Suprapubic skin (tissue), 4 donors: ENCODE measurements at regions not wholly inside any gene's neighbourhood (a gene's known extent, or its start where the extent isn't known, plus 50 kb on each side); places are given as distances from the start of the nearest gene placed in this dataset.

ENCODE experiments used
- EP300 ChIP-seq: sonication (generic); formaldehyde crosslinking; IDR thresholded peaks from one replicate; pipeline ENCODE4 v1.6.1; 2017; ENCODE audit warnings: antibody characterized with exemption
- POLR2AphosphoS5 ChIP-seq, 3 donors: sonication (generic); formaldehyde crosslinking; IDR thresholded peaks; one replicate each; pipeline ENCODE4 v1.6.1; 2017; ENCODE audit warnings: antibody characterized with exemption in 3 of 3
- TF ChIP-seq, protein P1 (sequence below), 2 donors: fragments of 200-600 bp in 1 of 2; fragments of 450-650 bp in 1 of 2; sonication (generic) in 1 of 2; IDR thresholded peaks; one replicate each; pipeline ENCODE4 v1.5.1; 2016 to 2019; ENCODE audit warnings: antibody characterized with exemption in 2 of 2, mild to moderate bottlenecking in 1 of 2, moderate library complexity in 1 of 2

DNA sequence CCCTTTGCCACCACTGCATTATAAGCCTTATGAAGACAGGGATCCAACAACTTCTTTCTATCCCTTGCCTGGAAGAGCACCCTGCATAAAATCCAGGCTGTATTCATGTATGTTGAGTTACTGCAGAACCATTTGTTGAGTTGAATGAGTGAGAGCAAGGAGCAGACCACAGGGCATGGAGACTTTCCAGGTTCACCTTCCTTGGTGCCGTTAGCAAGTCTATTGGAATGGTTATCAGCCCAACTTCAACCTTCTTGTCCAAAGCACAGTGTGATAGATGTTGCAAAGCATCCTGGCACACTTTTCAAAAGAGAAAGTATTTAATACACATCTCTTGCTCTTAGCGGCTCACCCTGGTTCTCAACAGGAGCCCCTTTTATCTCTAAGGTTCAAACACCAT, 100.9 kb upstream of the CLDN10 start:
- no peak for TF ChIP-seq POLR2AphosphoS5 (IDR thresholded peaks at IDR 0.05)
- TF ChIP-seq, protein P1, sequence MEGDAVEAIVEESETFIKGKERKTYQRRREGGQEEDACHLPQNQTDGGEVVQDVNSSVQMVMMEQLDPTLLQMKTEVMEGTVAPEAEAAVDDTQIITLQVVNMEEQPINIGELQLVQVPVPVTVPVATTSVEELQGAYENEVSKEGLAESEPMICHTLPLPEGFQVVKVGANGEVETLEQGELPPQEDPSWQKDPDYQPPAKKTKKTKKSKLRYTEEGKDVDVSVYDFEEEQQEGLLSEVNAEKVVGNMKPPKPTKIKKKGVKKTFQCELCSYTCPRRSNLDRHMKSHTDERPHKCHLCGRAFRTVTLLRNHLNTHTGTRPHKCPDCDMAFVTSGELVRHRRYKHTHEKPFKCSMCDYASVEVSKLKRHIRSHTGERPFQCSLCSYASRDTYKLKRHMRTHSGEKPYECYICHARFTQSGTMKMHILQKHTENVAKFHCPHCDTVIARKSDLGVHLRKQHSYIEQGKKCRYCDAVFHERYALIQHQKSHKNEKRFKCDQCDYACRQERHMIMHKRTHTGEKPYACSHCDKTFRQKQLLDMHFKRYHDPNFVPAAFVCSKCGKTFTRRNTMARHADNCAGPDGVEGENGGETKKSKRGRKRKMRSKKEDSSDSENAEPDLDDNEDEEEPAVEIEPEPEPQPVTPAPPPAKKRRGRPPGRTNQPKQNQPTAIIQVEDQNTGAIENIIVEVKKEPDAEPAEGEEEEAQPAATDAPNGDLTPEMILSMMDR (IDR thresholded peaks at IDR 0.05): no peak
- no peak for TF ChIP-seq EP300
